H9 (cell line): ENCODE measurements at regions not wholly inside any gene's neighbourhood (a gene's known extent, or its start where the extent isn't known, plus 50 kb on each side); places are given as distances from the start of the nearest gene placed in this dataset.

Experiments
- DNase-seq: peaks from one replicate; pipeline ENCODE4 v3.0.0-alpha.2; 2017
- H2AFZ ChIP-seq: one replicate; pipeline ENCODE4 v1.6.1; 2013; ENCODE audit warnings: mild to moderate bottlenecking, low read length, control low read depth, moderate library complexity
- H2AK5ac ChIP-seq: 2 replicates; pipeline ENCODE4 v1.6.1; 2013; ENCODE audit warnings: low read length, control low read depth, mixed read lengths; ENCODE audit not compliant: insufficient read length
- H2BK120ac ChIP-seq: one replicate; pipeline ENCODE4 v1.6.1; 2013; ENCODE audit warnings: low read depth, mild to moderate bottlenecking, low read length, control low read depth, inconsistent platforms; ENCODE audit not compliant: poor library complexity, severe bottlenecking
- H2BK12ac ChIP-seq: 2 replicates; pipeline ENCODE4 v1.6.1; 2013; ENCODE audit warnings: low read length, control low read depth, mixed read lengths, low read depth; ENCODE audit not compliant: insufficient read length
- H2BK15ac ChIP-seq: 2 replicates; pipeline ENCODE4 v1.6.1; 2013; ENCODE audit warnings: low read depth, low read length, control low read depth
- H2BK20ac ChIP-seq: one replicate; pipeline ENCODE4 v1.6.1; 2013; ENCODE audit warnings: low read depth, mild to moderate bottlenecking, low read length, control low read depth, inconsistent platforms; ENCODE audit not compliant: poor library complexity, severe bottlenecking
- H2BK5ac ChIP-seq: 2 replicates; pipeline ENCODE4 v1.6.1; 2013; ENCODE audit warnings: low read length, control low read depth, mixed read lengths; ENCODE audit not compliant: insufficient read length
- H3K14ac ChIP-seq: 2 replicates; pipeline ENCODE4 v1.6.1; 2013; ENCODE audit warnings: low read length, control low read depth; ENCODE audit not compliant: insufficient read depth
- H3K18ac ChIP-seq: 2 replicates; pipeline ENCODE4 v1.6.1; 2013; ENCODE audit warnings: low read depth, mild to moderate bottlenecking, mixed read lengths, low read length, control low read depth; ENCODE audit not compliant: insufficient read length
- H3K23ac ChIP-seq: 2 replicates; pipeline ENCODE4 v1.6.1; 2013; ENCODE audit warnings: low read length, control low read depth, mixed read lengths, low read depth; ENCODE audit not compliant: insufficient read length
- H3K23me2 ChIP-seq: 2 replicates; pipeline ENCODE4 v1.6.1; 2013; ENCODE audit warnings: low read depth, mild to moderate bottlenecking, mixed read lengths, low read length, control low read depth; ENCODE audit not compliant: insufficient read length, poor library complexity, severe bottlenecking
- H3K27ac ChIP-seq: 2 replicates; pipeline ENCODE4 v1.5.1; 2013; ENCODE audit warnings: low read length, control low read depth, mixed read lengths, low read depth; ENCODE audit not compliant: insufficient read length
- H3K27me3 ChIP-seq: 2 replicates; pipeline ENCODE4 v1.6.1; 2013; ENCODE audit warnings: low read length, control low read depth, inconsistent platforms; ENCODE audit not compliant: insufficient read depth
- H3K4ac ChIP-seq: 2 replicates; pipeline ENCODE4 v1.6.1; 2013; ENCODE audit warnings: low read depth, mild to moderate bottlenecking, control low read depth, inconsistent platforms, low read length, moderate library complexity
- H3K4me1 ChIP-seq: 2 replicates; pipeline ENCODE4 v1.6.1; 2013; ENCODE audit warnings: low read length, control low read depth, inconsistent platforms; ENCODE audit not compliant: insufficient read depth
- H3K4me2 ChIP-seq: 2 replicates; pipeline ENCODE4 v1.6.1; 2013; ENCODE audit warnings: low read length, control low read depth, mixed read lengths; ENCODE audit not compliant: insufficient read length, insufficient read depth
- H3K56ac ChIP-seq: 2 replicates; pipeline ENCODE4 v1.6.1; 2013; ENCODE audit warnings: low read depth, mild to moderate bottlenecking, mixed read lengths, low read length, control low read depth; ENCODE audit not compliant: insufficient read length
- H3K79me1 ChIP-seq: 2 replicates; pipeline ENCODE4 v1.6.1; 2013; ENCODE audit warnings: low read depth, mild to moderate bottlenecking, moderate library complexity, low read length, control low read depth, inconsistent platforms; ENCODE audit not compliant: insufficient read depth, poor library complexity, severe bottlenecking
- H3K79me2 ChIP-seq: 2 replicates; pipeline ENCODE4 v1.6.1; 2013; ENCODE audit warnings: low read length, control low read depth, inconsistent platforms; ENCODE audit not compliant: insufficient read depth
- H3K9ac ChIP-seq: 2 replicates; pipeline ENCODE4 v1.6.1; 2013; ENCODE audit warnings: low read length, control low read depth, mixed read lengths; ENCODE audit not compliant: insufficient read length; ENCODE audit errors: extremely low read depth
- H3K9me3 ChIP-seq: one replicate; pipeline ENCODE4 v1.6.1; 2013; ENCODE audit warnings: low read depth, low read length, inconsistent platforms; ENCODE audit not compliant: control insufficient read depth
- H3T11ph ChIP-seq: one replicate; pipeline ENCODE4 v1.6.1; 2013; ENCODE audit warnings: mild to moderate bottlenecking, low read length, control low read depth, inconsistent platforms
- H4K20me1 ChIP-seq: one replicate; pipeline ENCODE4 v1.6.1; 2013; ENCODE audit not compliant: control insufficient read depth, insufficient read length, insufficient read depth
- H4K5ac ChIP-seq: 2 replicates; pipeline ENCODE4 v1.6.1; 2013; ENCODE audit warnings: low read depth, mild to moderate bottlenecking, mixed read lengths, low read length, control low read depth; ENCODE audit not compliant: insufficient read length
- H4K8ac ChIP-seq: replicated peaks from 2 replicates; pipeline ENCODE4 v1.6.1; 2013; ENCODE audit warnings: low read length, control low read depth, mixed read lengths, low read depth; ENCODE audit not compliant: insufficient read length
- H4K91ac ChIP-seq: 2 replicates; pipeline ENCODE4 v1.6.1; 2013; ENCODE audit warnings: low read depth, mild to moderate bottlenecking, moderate library complexity, mixed read lengths, low read length, control low read depth; ENCODE audit not compliant: insufficient read length
- H3K27ac Mint-ChIP-seq, 3 experiments: 2 replicates in 2 of 3; 3 replicates in 1 of 3; pipeline ENCODE4 v1.8.0; 2020 to 2021; ENCODE audit warnings: mixed read lengths in 3 of 3, mild to moderate bottlenecking in 1 of 3, moderate library complexity in 1 of 3
- H3K27me3 Mint-ChIP-seq: 2 replicates; pipeline ENCODE4 v1.8.0; 2021; ENCODE audit warnings: low read depth, mild to moderate bottlenecking, moderate library complexity, mixed read lengths
- H3K36me3 Mint-ChIP-seq, 3 experiments: 2 replicates in 2 of 3; 3 replicates in 1 of 3; pipeline ENCODE4 v1.8.0; 2020 to 2021; ENCODE audit warnings: low read depth in 3 of 3, mixed read lengths in 3 of 3; ENCODE audit not compliant: insufficient read depth in 1 of 3
- H3K4me1 Mint-ChIP-seq, 2 experiments: 2 replicates each; pipeline ENCODE4 v1.8.0; 2020; ENCODE audit warnings: mixed read lengths in 2 of 2
- H3K4me3 Mint-ChIP-seq, 2 experiments: 2 replicates in 1 of 2; 3 replicates in 1 of 2; pipeline ENCODE4 v1.8.0; 2020 to 2021; ENCODE audit warnings: mild to moderate bottlenecking in 2 of 2, mixed read lengths in 2 of 2, moderate library complexity in 1 of 2
- H3K9me3 Mint-ChIP-seq, 2 experiments: 2 replicates in 1 of 2; 3 replicates in 1 of 2; pipeline ENCODE4 v1.8.0; 2020; ENCODE audit warnings: mild to moderate bottlenecking in 2 of 2, mixed read lengths in 2 of 2, moderate library complexity in 1 of 2
- WGBS: extraction: QIAGEN DNeasy Blood & Tissue Kit; methylation state at CpG from one replicate; pipeline ENCODE4 v1.1.7; 2013; ENCODE audit warnings: missing lambda C conversion rate, low lambda C conversion rate, mixed read lengths; ENCODE audit not compliant: insufficient read length; ENCODE audit errors: extremely low coverage; 5-methylcytosine and 5-hydroxymethylcytosine counted together
- TF ChIP-seq, protein P1 (sequence below): fragments of 200-600 bp; sonication (generic); conservative IDR thresholded peaks from 3 replicates; pipeline ENCODE4 v1.8.0; 2021; ENCODE audit warnings: antibody characterized with exemption, mild to moderate bottlenecking

DNA sequence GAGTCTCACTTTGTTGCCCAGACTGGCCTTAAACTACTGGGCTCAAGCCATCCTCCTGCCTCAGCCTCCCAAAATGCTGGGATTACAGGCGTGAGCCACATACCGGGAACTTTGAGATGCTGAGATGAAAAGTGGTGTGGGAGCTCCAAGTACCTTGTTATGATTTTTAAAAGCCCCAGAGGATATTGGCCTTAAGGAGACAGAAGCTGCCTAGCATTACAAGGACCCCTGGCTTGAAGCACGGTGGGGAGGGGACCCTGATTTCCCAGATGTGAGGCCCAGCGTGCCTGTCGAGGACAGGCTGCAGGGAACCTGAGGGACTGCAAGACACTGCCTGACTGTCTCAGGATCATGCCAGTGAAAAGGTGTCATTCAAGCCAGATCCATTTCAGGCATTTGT lies 75.3 kb upstream of the TIAM2 start:
- Histone ChIP-seq H3K4ac (no peak overlapping the region), H3K9ac (no peak overlapping the region), H3K23ac (no peak overlapping the region), H3T11ph (no peak overlapping the region), H2AFZ (no peak overlapping the region), H3K27ac (no peak overlapping the region), H2BK15ac (no peak overlapping the region), H3K56ac (no peak overlapping the region), H2BK12ac (no peak overlapping the region), H3K27me3 (no peaks in the 10 kb centered on the region), H2BK5ac (no peak overlapping the region), H3K23me2 (no peaks in the 10 kb centered on the region), H4K8ac (no peak overlapping the region), H3K9me3 (no peaks in the 10 kb centered on the region), H2AK5ac (no peak overlapping the region), H2BK120ac (no peak overlapping the region), H4K20me1 (no peaks in the 10 kb centered on the region), H4K5ac (no peak overlapping the region), H3K14ac (no peak overlapping the region; the same call in 1 of the 2 replicates), H3K4me1 (no peaks in the 10 kb centered on the region; the same call in 1 of the 2 replicates), H3K79me2 (no peaks in the 10 kb centered on the region), H3K79me1 (no peaks in the 10 kb centered on the region), H2BK20ac (no peak overlapping the region), H3K4me2 (no peak overlapping the region), H3K18ac (no peak overlapping the region), H4K91ac (no peak overlapping the region)
- Mint-ChIP-seq H3K27ac (0 out of 7 replicates have a peak overlapping the region, but pooled peaks of 1 of the 3 experiments have one; percentile 18), H3K4me3 (no peak overlapping the region), H3K36me3 (no peaks in the 10 kb centered on the region; a peak in 1 of 7 replicates), H3K27me3 (no peaks in the 10 kb centered on the region), H3K4me1 (peaks cover 10 to 20% of the 10 kb centered on the region in 2 experiments), H3K9me3 (no peaks in the 10 kb centered on the region)
- no peak for DNase-seq
- TF ChIP-seq, protein P1, sequence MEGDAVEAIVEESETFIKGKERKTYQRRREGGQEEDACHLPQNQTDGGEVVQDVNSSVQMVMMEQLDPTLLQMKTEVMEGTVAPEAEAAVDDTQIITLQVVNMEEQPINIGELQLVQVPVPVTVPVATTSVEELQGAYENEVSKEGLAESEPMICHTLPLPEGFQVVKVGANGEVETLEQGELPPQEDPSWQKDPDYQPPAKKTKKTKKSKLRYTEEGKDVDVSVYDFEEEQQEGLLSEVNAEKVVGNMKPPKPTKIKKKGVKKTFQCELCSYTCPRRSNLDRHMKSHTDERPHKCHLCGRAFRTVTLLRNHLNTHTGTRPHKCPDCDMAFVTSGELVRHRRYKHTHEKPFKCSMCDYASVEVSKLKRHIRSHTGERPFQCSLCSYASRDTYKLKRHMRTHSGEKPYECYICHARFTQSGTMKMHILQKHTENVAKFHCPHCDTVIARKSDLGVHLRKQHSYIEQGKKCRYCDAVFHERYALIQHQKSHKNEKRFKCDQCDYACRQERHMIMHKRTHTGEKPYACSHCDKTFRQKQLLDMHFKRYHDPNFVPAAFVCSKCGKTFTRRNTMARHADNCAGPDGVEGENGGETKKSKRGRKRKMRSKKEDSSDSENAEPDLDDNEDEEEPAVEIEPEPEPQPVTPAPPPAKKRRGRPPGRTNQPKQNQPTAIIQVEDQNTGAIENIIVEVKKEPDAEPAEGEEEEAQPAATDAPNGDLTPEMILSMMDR, result no peak
- no CpG with 5 or more reads among the region's 5 CpGs for WGBS
